DND-41 (cell line): ENCODE measurements at regions not wholly inside any gene's neighbourhood (a gene's known extent, or its start where the extent isn't known, plus 50 kb on each side); places are given as distances from the start of the nearest gene placed in this dataset.

ENCODE experiments used
- EZH2 ChIP-seq: IDR thresholded peaks from 3 replicates; pipeline ENCODE4 v1.6.1; 2012; ENCODE audit warnings: borderline replicate concordance, low read depth, mild to moderate bottlenecking, moderate library complexity, low read length, inconsistent platforms; ENCODE audit not compliant: severe bottlenecking
- TF ChIP-seq, protein P1 (sequence below): IDR thresholded peaks from 2 replicates; pipeline ENCODE4 v1.5.1; 2012; ENCODE audit warnings: borderline replicate concordance, low read length, moderate library complexity, mild to moderate bottlenecking; ENCODE audit not compliant: poor library complexity, severe bottlenecking; ENCODE audit errors: extremely low read depth

- TF ChIP-seq, protein P1, sequence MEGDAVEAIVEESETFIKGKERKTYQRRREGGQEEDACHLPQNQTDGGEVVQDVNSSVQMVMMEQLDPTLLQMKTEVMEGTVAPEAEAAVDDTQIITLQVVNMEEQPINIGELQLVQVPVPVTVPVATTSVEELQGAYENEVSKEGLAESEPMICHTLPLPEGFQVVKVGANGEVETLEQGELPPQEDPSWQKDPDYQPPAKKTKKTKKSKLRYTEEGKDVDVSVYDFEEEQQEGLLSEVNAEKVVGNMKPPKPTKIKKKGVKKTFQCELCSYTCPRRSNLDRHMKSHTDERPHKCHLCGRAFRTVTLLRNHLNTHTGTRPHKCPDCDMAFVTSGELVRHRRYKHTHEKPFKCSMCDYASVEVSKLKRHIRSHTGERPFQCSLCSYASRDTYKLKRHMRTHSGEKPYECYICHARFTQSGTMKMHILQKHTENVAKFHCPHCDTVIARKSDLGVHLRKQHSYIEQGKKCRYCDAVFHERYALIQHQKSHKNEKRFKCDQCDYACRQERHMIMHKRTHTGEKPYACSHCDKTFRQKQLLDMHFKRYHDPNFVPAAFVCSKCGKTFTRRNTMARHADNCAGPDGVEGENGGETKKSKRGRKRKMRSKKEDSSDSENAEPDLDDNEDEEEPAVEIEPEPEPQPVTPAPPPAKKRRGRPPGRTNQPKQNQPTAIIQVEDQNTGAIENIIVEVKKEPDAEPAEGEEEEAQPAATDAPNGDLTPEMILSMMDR, result peak; percentile 39
- no peak for TF ChIP-seq EZH2
Measured at GRCh38 chr5:10856683-10857337, 95.8 kb upstream of the DAP start.
